ENCODE measurements at regions not wholly inside any gene's neighbourhood (a gene's known extent, or its start where the extent isn't known, plus 50 kb on each side); places are given as distances from the start of the nearest gene placed in this dataset.

DNA sequence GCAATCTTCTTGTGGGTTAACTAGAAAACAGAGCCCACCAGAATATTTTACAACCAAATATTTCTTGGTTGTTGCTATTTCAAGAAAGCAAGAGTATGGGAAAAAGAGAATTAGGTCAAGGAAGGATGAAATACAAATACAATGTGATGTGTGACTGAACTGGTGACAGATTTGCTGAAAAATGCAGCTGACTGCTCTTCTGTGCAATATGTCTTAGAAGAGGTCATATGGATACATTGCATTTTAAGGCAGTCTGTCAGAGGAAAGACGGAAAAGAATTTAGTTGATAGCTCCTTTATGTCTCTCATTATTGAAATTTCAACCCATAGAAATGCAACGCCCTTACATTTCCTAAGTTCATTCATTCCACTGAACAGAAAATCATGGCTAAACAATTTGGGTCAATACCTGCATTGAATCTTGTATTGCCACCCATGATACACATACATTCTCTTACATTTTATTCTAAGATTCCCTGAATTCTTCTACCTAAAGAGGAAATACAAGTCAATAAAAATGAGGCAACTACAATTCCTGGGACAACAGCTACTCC lies 423.1 kb downstream of the ADAM29 start:
- no peak for TF ChIP-seq EP300 (IDR thresholded peaks at IDR 0.05)
- TF ChIP-seq, protein P1, sequence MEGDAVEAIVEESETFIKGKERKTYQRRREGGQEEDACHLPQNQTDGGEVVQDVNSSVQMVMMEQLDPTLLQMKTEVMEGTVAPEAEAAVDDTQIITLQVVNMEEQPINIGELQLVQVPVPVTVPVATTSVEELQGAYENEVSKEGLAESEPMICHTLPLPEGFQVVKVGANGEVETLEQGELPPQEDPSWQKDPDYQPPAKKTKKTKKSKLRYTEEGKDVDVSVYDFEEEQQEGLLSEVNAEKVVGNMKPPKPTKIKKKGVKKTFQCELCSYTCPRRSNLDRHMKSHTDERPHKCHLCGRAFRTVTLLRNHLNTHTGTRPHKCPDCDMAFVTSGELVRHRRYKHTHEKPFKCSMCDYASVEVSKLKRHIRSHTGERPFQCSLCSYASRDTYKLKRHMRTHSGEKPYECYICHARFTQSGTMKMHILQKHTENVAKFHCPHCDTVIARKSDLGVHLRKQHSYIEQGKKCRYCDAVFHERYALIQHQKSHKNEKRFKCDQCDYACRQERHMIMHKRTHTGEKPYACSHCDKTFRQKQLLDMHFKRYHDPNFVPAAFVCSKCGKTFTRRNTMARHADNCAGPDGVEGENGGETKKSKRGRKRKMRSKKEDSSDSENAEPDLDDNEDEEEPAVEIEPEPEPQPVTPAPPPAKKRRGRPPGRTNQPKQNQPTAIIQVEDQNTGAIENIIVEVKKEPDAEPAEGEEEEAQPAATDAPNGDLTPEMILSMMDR (IDR thresholded peaks at IDR 0.05): no peak
- no peak for TF ChIP-seq SMC3 (IDR thresholded peaks at IDR 0.05)
- TF ChIP-seq CBX2 (IDR thresholded peaks at IDR 0.05; ENCODE audit: borderline replicate concordance, low read depth): no peak
- no peak for TF ChIP-seq POLR2A (IDR thresholded peaks at IDR 0.05; ENCODE audit: low read length)
- TF ChIP-seq RAD21 (conservative IDR thresholded peaks at IDR 0.05 in 1 of 2, IDR thresholded peaks at IDR 0.05 in 1 of 2): no peak
- no peak for TF ChIP-seq RCOR1 (IDR thresholded peaks at IDR 0.05; ENCODE audit: low read depth, low read length)
- TF ChIP-seq, protein P2, sequence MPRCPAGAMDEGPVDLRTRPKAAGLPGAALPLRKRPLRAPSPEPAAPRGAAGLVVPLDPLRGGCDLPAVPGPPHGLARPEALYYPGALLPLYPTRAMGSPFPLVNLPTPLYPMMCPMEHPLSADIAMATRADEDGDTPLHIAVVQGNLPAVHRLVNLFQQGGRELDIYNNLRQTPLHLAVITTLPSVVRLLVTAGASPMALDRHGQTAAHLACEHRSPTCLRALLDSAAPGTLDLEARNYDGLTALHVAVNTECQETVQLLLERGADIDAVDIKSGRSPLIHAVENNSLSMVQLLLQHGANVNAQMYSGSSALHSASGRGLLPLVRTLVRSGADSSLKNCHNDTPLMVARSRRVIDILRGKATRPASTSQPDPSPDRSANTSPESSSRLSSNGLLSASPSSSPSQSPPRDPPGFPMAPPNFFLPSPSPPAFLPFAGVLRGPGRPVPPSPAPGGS (IDR thresholded peaks at IDR 0.05): no peak
- no peak for TF ChIP-seq NFE2L2 (conservative IDR thresholded peaks at IDR 0.05; ENCODE audit: low read length)
- no peak for TF ChIP-seq JUN (IDR thresholded peaks at IDR 0.05)
- TF ChIP-seq, protein P3, sequence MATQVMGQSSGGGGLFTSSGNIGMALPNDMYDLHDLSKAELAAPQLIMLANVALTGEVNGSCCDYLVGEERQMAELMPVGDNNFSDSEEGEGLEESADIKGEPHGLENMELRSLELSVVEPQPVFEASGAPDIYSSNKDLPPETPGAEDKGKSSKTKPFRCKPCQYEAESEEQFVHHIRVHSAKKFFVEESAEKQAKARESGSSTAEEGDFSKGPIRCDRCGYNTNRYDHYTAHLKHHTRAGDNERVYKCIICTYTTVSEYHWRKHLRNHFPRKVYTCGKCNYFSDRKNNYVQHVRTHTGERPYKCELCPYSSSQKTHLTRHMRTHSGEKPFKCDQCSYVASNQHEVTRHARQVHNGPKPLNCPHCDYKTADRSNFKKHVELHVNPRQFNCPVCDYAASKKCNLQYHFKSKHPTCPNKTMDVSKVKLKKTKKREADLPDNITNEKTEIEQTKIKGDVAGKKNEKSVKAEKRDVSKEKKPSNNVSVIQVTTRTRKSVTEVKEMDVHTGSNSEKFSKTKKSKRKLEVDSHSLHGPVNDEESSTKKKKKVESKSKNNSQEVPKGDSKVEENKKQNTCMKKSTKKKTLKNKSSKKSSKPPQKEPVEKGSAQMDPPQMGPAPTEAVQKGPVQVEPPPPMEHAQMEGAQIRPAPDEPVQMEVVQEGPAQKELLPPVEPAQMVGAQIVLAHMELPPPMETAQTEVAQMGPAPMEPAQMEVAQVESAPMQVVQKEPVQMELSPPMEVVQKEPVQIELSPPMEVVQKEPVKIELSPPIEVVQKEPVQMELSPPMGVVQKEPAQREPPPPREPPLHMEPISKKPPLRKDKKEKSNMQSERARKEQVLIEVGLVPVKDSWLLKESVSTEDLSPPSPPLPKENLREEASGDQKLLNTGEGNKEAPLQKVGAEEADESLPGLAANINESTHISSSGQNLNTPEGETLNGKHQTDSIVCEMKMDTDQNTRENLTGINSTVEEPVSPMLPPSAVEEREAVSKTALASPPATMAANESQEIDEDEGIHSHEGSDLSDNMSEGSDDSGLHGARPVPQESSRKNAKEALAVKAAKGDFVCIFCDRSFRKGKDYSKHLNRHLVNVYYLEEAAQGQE (IDR thresholded peaks at IDR 0.05): no peak
- TF ChIP-seq, protein P4, sequence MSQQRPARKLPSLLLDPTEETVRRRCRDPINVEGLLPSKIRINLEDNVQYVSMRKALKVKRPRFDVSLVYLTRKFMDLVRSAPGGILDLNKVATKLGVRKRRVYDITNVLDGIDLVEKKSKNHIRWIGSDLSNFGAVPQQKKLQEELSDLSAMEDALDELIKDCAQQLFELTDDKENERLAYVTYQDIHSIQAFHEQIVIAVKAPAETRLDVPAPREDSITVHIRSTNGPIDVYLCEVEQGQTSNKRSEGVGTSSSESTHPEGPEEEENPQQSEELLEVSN (IDR thresholded peaks at IDR 0.05; ENCODE audit: borderline replicate concordance, low read depth): no peak
- no peak for TF ChIP-seq ESRRA (IDR thresholded peaks at IDR 0.05; ENCODE audit: borderline replicate concordance, low read length)
